ENCODE measurements at regions not wholly inside any gene's neighbourhood (a gene's known extent, or its start where the extent isn't known, plus 50 kb on each side); places are given as distances from the start of the nearest gene placed in this dataset.
A peak's percentile ranks its signal among the peaks of the same experiment; 100 is the strongest.

- no peak for DNase-seq
Observed at GRCh38 chr10:36683421-36683820, 442.0 kb upstream of the ANKRD30A start.

- DNase-seq = no peak
Observed at GRCh38 chr10:36681751-36682632, 443.4 kb upstream of the ANKRD30A start.

- no peak for DNase-seq
Observed at GRCh38 chr10:36679554-36679953, 445.8 kb upstream of the ANKRD30A start.

- DNase-seq = peak; percentile 11
Observed at GRCh38 chr10:36677431-36677768, 448.0 kb upstream of the ANKRD30A start.

- no peak for DNase-seq
Observed at GRCh38 chr10:36676756-36677430, 448.5 kb upstream of the ANKRD30A start.

GRCh38 chr10:36676321-36676720 is 449.1 kb upstream of the ANKRD30A start:
- no peak for DNase-seq

- DNase-seq = no peak
Observed at GRCh38 chr10:36675458-36675880, 449.9 kb upstream of the ANKRD30A start.

- no peak for DNase-seq
Observed at GRCh38 chr10:36671607-36672006, 453.8 kb upstream of the ANKRD30A start.

GRCh38 chr10:36670621-36671402 is 454.6 kb upstream of the ANKRD30A start:
- no peak for DNase-seq

- DNase-seq = no peak
Observed at GRCh38 chr10:36669615-36670352, 455.6 kb upstream of the ANKRD30A start.

GRCh38 chr10:36666451-36666850 is 458.9 kb upstream of the ANKRD30A start:
- DNase-seq = no peak

- no peak for DNase-seq
Observed at GRCh38 chr10:36662571-36662970, 462.8 kb upstream of the ANKRD30A start.

GRCh38 chr10:36650274-36650673 is 475.1 kb upstream of the ANKRD30A start:
- DNase-seq = no peak

GRCh38 chr10:36647540-36647939 is 477.9 kb upstream of the ANKRD30A start:
- DNase-seq = no peak

GRCh38 chr10:36640626-36641025 is 484.8 kb upstream of the ANKRD30A start:
- DNase-seq = no peak

GRCh38 chr10:36638462-36639155 is 486.8 kb upstream of the ANKRD30A start:
- no peak for DNase-seq

- no peak for DNase-seq
Observed at GRCh38 chr10:36636879-36637278, 488.5 kb upstream of the ANKRD30A start.

GRCh38 chr10:36636285-36636839 is 489.0 kb upstream of the ANKRD30A start:
- DNase-seq = no peak

- no peak for DNase-seq
Observed at GRCh38 chr10:36634916-36635315, 490.5 kb upstream of the ANKRD30A start.

- DNase-seq = no peak
Observed at GRCh38 chr10:36630267-36630666, 495.1 kb upstream of the ANKRD30A start.

GRCh38 chr10:36629476-36629875 is 495.9 kb upstream of the ANKRD30A start:
- no peak for DNase-seq

- no peak for DNase-seq
Observed at GRCh38 chr10:36624551-36625100, 500.8 kb upstream of the ANKRD30A start.

Measured in NCI-H2171 (cell line).